ENCODE measurements at regions not wholly inside any gene's neighbourhood (a gene's known extent, or its start where the extent isn't known, plus 50 kb on each side); places are given as distances from the start of the nearest gene placed in this dataset.

- H3K4me1 Mint-ChIP-seq (ENCODE audit: low read depth) = no peaks in the 10 kb centered on the region
- no peak overlapping the region for H3K4me3 Mint-ChIP-seq
- DNase-seq (ENCODE audit: low spot score) = no peak
- intact Hi-C loops (cut with micrococcal nuclease) = no loop called here
- no peak overlapping the region for H3K27ac Mint-ChIP-seq
- peaks cover 25% of the 10 kb centered on the region for H3K27me3 Mint-ChIP-seq (ENCODE audit: insufficient read depth)
- H3K9me3 Mint-ChIP-seq = no peaks in the 10 kb centered on the region
- no peaks in the 10 kb centered on the region for H3K36me3 Mint-ChIP-seq (ENCODE audit: low read depth)
These were observed 70.9 kb upstream of the PCGF5 start for GRCh38 chr10:91149550-91149949.

GRCh38 chr10:91150631-91151030, 69.8 kb upstream of the PCGF5 start:
- Mint-ChIP-seq H3K27me3 (ENCODE audit: insufficient read depth) (peaks cover 26% of the 10 kb centered on the region), H3K4me3 (no peak overlapping the region), H3K4me1 (ENCODE audit: low read depth) (no peaks in the 10 kb centered on the region), H3K9me3 (no peaks in the 10 kb centered on the region), H3K27ac (no peak overlapping the region), H3K36me3 (ENCODE audit: low read depth) (no peaks in the 10 kb centered on the region)
- DNase-seq (ENCODE audit: low spot score) = no peak
- intact Hi-C loops (cut with micrococcal nuclease) = no loop called here

GRCh38 chr10:91153508-91153907, 67.0 kb upstream of the PCGF5 start:
- Mint-ChIP-seq H3K36me3 (ENCODE audit: low read depth) (no peaks in the 10 kb centered on the region), H3K27ac (no peak overlapping the region), H3K4me1 (ENCODE audit: low read depth) (peaks cover 6% of the 10 kb centered on the region), H3K27me3 (ENCODE audit: insufficient read depth) (peaks cover 29% of the 10 kb centered on the region), H3K9me3 (no peaks in the 10 kb centered on the region), H3K4me3 (no peak overlapping the region)
- no peak for DNase-seq (ENCODE audit: low spot score)
- intact Hi-C loops (cut with micrococcal nuclease) = no loop called here

- Mint-ChIP-seq H3K4me1 (ENCODE audit: low read depth) (peaks cover 6% of the 10 kb centered on the region), H3K36me3 (ENCODE audit: low read depth) (no peaks in the 10 kb centered on the region), H3K4me3 (no peak overlapping the region), H3K9me3 (no peaks in the 10 kb centered on the region), H3K27ac (no peak overlapping the region), H3K27me3 (ENCODE audit: insufficient read depth) (peaks cover 23% of the 10 kb centered on the region)
- intact Hi-C loops (cut with micrococcal nuclease) = no loop called here
- no peak for DNase-seq (ENCODE audit: low spot score)
These were observed 65.6 kb upstream of the PCGF5 start for GRCh38 chr10:91154842-91155241.

- H3K27me3 Mint-ChIP-seq (ENCODE audit: insufficient read depth) = peaks cover 21% of the 10 kb centered on the region
- H3K9me3 Mint-ChIP-seq = no peaks in the 10 kb centered on the region
- intact Hi-C loops (cut with micrococcal nuclease) = no loop called here
- no peak for DNase-seq (ENCODE audit: low spot score)
- no peak overlapping the region for H3K27ac Mint-ChIP-seq
- H3K4me1 Mint-ChIP-seq (ENCODE audit: low read depth) = peaks cover 6% of the 10 kb centered on the region
- no peak overlapping the region for H3K4me3 Mint-ChIP-seq
- no peaks in the 10 kb centered on the region for H3K36me3 Mint-ChIP-seq (ENCODE audit: low read depth)
These were observed 64.3 kb upstream of the PCGF5 start for GRCh38 chr10:91156196-91156595.

- DNase-seq (ENCODE audit: low spot score) = no peak
- no peak overlapping the region for H3K4me3 Mint-ChIP-seq
- H3K4me1 Mint-ChIP-seq (ENCODE audit: low read depth) = peaks cover 21% of the 10 kb centered on the region
- intact Hi-C loops (cut with micrococcal nuclease) = no loop called here
- H3K27ac Mint-ChIP-seq = no peak overlapping the region
- H3K27me3 Mint-ChIP-seq (ENCODE audit: insufficient read depth) = peaks cover 24% of the 10 kb centered on the region
- H3K36me3 Mint-ChIP-seq (ENCODE audit: low read depth) = peaks cover 4% of the 10 kb centered on the region
- no peaks in the 10 kb centered on the region for H3K9me3 Mint-ChIP-seq
These were observed 61.1 kb upstream of the PCGF5 start for GRCh38 chr10:91159254-91159783.

GRCh38 chr10:91162050-91162494, 58.4 kb upstream of the PCGF5 start:
- H3K4me1 Mint-ChIP-seq (ENCODE audit: low read depth) = peaks cover 31% of the 10 kb centered on the region
- peaks cover 4% of the 10 kb centered on the region for H3K36me3 Mint-ChIP-seq (ENCODE audit: low read depth)
- intact Hi-C loops (cut with micrococcal nuclease) = loop anchor here (2.0 to 10.0 kb wide), 4 partner anchors 249 to 763 kb away; partner anchors contain the start of genes BTAF1, HECTD2, RPP30 and TNKS2
- H3K4me3 Mint-ChIP-seq = peak overlapping the region; percentile 71
- peaks cover 17% of the 10 kb centered on the region for H3K27me3 Mint-ChIP-seq (ENCODE audit: insufficient read depth)
- peak overlapping the region; percentile 77 for H3K27ac Mint-ChIP-seq
- H3K9me3 Mint-ChIP-seq = no peaks in the 10 kb centered on the region
- no peak for DNase-seq (ENCODE audit: low spot score)

- Mint-ChIP-seq H3K27ac (peak overlapping the region; percentile 77), H3K27me3 (ENCODE audit: insufficient read depth) (peaks cover 12% of the 10 kb centered on the region), H3K9me3 (no peaks in the 10 kb centered on the region), H3K4me1 (ENCODE audit: low read depth) (peaks cover 37% of the 10 kb centered on the region), H3K4me3 (peak overlapping the region; percentile 71), H3K36me3 (ENCODE audit: low read depth) (peaks cover 4% of the 10 kb centered on the region)
- intact Hi-C loops (cut with micrococcal nuclease) = loop anchor here (1.0 to 10.0 kb wide), 6 partner anchors 32 to 762 kb away; partner anchors contain the start of genes BTAF1, HECTD2, RPP30 and TNKS2
- peak; percentile 74 for DNase-seq (ENCODE audit: low spot score)
These were observed 57.8 kb upstream of the PCGF5 start for GRCh38 chr10:91162495-91163268.

GRCh38 chr10:91163269-91163868, 57.1 kb upstream of the PCGF5 start:
- peak overlapping the region; percentile 90 for H3K4me3 Mint-ChIP-seq
- H3K9me3 Mint-ChIP-seq = no peaks in the 10 kb centered on the region
- H3K27me3 Mint-ChIP-seq (ENCODE audit: insufficient read depth) = peaks cover 12% of the 10 kb centered on the region
- peak; percentile 66 for DNase-seq (ENCODE audit: low spot score)
- H3K36me3 Mint-ChIP-seq (ENCODE audit: low read depth) = peaks cover 11% of the 10 kb centered on the region
- intact Hi-C loops (cut with micrococcal nuclease) = loop anchor here (1.0 to 10.0 kb wide), 6 partner anchors 31 to 761 kb away; partner anchors contain the start of genes BTAF1, HECTD2, RPP30 and TNKS2
- H3K4me1 Mint-ChIP-seq (ENCODE audit: low read depth) = peaks cover 39% of the 10 kb centered on the region
- peak overlapping the region; percentile 90 for H3K27ac Mint-ChIP-seq

GRCh38 chr10:91163869-91164474, 56.5 kb upstream of the PCGF5 start:
- Mint-ChIP-seq H3K4me3 (peak overlapping the region; percentile 90), H3K27ac (peak overlapping the region; percentile 90), H3K27me3 (ENCODE audit: insufficient read depth) (peaks cover 12% of the 10 kb centered on the region), H3K4me1 (ENCODE audit: low read depth) (peaks cover 39% of the 10 kb centered on the region), H3K9me3 (no peaks in the 10 kb centered on the region), H3K36me3 (ENCODE audit: low read depth) (peaks cover 11% of the 10 kb centered on the region)
- peak; percentile 41 for DNase-seq (ENCODE audit: low spot score)
- intact Hi-C loops (cut with micrococcal nuclease) = loop anchor here (1.0 to 10.0 kb wide), 9 partner anchors 30 to 761 kb away; partner anchors contain the start of genes BTAF1, HECTD2, PCGF5 and RPP30

- no peaks in the 10 kb centered on the region for H3K9me3 Mint-ChIP-seq
- H3K4me1 Mint-ChIP-seq (ENCODE audit: low read depth) = peaks cover 39% of the 10 kb centered on the region
- H3K36me3 Mint-ChIP-seq (ENCODE audit: low read depth) = peaks cover 11% of the 10 kb centered on the region
- no peak for DNase-seq (ENCODE audit: low spot score)
- peak overlapping the region; percentile 14 for H3K27ac Mint-ChIP-seq
- intact Hi-C loops (cut with micrococcal nuclease) = loop anchor here (1.0 to 10.0 kb wide), 6 partner anchors 56 to 760 kb away; partner anchors contain the start of genes BTAF1, PCGF5, RPP30 and TNKS2
- H3K4me3 Mint-ChIP-seq = peak overlapping the region; percentile 90
- H3K27me3 Mint-ChIP-seq (ENCODE audit: insufficient read depth) = peaks cover 12% of the 10 kb centered on the region
These were observed 55.9 kb upstream of the PCGF5 start for GRCh38 chr10:91164520-91165065.

- Mint-ChIP-seq H3K4me1 (ENCODE audit: low read depth) (peaks cover 47% of the 10 kb centered on the region), H3K36me3 (ENCODE audit: low read depth) (peaks cover 26% of the 10 kb centered on the region), H3K4me3 (no peak overlapping the region), H3K9me3 (peaks cover 6% of the 10 kb centered on the region), H3K27me3 (ENCODE audit: insufficient read depth) (peaks cover 7% of the 10 kb centered on the region), H3K27ac (no peak overlapping the region)
- no peak for DNase-seq (ENCODE audit: low spot score)
- intact Hi-C loops (cut with micrococcal nuclease) = loop anchor here (2.0 to 10.0 kb wide), 2 partner anchors 19 to 757 kb away; partner anchors contain the start of gene BTAF1
These were observed 53.1 kb upstream of the PCGF5 start for GRCh38 chr10:91167406-91167805.

Data from activated T-helper 1 cell treated with anti-CD3 and anti-CD28 coated beads, Interleukin-12 subunit alpha, Interleukin-12 subunit beta, Interleukin-2, Interleukin-4 antibody, amounts not matched to agents 30 ng/mL and 10 ng/mL and 1 ng/mL, durations not matched to agents 14 hours and 24 hours and 36 hours (primary cell).